GM13977 (cell line): ENCODE measurements at regions not wholly inside any gene's neighbourhood (a gene's known extent, or its start where the extent isn't known, plus 50 kb on each side); places are given as distances from the start of the nearest gene placed in this dataset.

Experiments used
- DNase-seq: peaks from one replicate; pipeline ENCODE4 v3.0.0; 2012; ENCODE audit warnings: low spot score
- in situ Hi-C: fragments of 300-500 bp; cut with MboI; formaldehyde crosslinking; loops from one replicate; pipeline ENCODE4 v1.12.0; 2022; ENCODE audit warnings: low sequenced_read_pairs, low pct_unique_long_range_greater_than_20kb, mixed read lengths, inconsistent platforms; ENCODE audit not compliant: unreplicated experiment
- TF ChIP-seq, protein P1 (sequence below): IDR thresholded peaks from 2 replicates; pipeline ENCODE4 v1.5.1; 2012; ENCODE audit warnings: mild to moderate bottlenecking, control low read depth; ENCODE audit not compliant: insufficient read depth; ENCODE audit errors: extremely low read depth, missing control alignments

DNA sequence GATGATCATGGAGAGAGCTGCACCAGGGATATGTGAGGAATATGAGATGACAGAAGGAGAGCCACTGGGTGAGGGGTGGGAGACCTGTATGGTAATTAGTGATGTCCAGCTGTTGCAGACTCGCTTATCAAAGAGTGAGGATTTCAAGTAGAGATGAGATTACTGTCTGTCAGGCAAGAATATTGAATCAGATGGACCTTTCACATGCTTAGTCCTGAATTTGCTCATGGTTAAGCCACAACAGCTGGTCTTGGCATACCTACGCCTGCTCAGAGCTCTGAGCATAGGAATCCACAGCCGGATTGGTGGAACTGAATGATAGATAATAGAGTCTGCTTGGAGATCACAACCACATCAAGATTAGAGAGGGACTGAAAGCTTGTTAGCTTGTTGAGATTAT lies 115.2 kb upstream of the ARHGAP5 start:
- DNase-seq = no peak
- in situ Hi-C loops = no loop called here
- TF ChIP-seq, protein P1, sequence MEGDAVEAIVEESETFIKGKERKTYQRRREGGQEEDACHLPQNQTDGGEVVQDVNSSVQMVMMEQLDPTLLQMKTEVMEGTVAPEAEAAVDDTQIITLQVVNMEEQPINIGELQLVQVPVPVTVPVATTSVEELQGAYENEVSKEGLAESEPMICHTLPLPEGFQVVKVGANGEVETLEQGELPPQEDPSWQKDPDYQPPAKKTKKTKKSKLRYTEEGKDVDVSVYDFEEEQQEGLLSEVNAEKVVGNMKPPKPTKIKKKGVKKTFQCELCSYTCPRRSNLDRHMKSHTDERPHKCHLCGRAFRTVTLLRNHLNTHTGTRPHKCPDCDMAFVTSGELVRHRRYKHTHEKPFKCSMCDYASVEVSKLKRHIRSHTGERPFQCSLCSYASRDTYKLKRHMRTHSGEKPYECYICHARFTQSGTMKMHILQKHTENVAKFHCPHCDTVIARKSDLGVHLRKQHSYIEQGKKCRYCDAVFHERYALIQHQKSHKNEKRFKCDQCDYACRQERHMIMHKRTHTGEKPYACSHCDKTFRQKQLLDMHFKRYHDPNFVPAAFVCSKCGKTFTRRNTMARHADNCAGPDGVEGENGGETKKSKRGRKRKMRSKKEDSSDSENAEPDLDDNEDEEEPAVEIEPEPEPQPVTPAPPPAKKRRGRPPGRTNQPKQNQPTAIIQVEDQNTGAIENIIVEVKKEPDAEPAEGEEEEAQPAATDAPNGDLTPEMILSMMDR = no peak

DNA sequence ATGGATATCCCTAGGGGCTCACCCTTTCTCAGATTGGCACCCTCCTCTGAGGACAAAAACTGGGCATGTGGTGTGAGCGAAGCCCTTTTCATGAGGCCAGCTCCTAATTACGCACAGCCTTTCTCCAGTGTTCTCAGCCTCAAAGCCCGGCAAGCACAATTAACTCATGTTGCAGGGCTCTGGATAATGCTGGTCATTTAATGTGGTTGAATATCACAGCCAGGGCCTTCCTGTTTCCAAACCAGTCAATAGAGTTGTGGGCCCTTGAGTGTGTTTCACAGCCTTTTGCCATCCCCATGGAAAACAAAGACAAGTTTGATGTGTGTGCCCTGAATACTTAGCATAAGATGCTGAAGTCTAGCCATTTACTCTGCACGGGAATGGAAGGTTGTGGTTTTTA lies 114.2 kb upstream of the ARHGAP5 start:
- DNase-seq = no peak
- TF ChIP-seq, protein P1 = no peak
- in situ Hi-C loops = no loop called here

DNA sequence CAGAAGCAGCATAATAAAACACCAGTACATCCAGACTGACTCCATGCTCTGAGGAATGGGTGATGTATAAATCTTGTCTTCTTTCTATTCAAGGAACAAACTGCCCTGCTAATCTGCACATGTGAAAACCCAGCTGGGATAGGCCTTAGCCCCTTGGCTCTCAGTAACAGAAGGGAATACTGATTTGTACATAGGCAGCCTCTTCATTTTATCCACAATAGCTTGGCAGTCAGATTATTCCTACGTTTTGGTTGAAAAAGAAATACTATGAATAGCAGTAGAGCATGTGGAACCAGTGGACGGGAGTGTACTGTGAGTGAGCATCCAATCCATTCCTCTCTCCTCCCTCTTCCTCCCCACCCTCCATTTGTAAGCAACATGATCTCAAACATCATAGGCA lies 113.5 kb upstream of the ARHGAP5 start:
- in situ Hi-C loops = no loop called here
- no peak for DNase-seq

DNA sequence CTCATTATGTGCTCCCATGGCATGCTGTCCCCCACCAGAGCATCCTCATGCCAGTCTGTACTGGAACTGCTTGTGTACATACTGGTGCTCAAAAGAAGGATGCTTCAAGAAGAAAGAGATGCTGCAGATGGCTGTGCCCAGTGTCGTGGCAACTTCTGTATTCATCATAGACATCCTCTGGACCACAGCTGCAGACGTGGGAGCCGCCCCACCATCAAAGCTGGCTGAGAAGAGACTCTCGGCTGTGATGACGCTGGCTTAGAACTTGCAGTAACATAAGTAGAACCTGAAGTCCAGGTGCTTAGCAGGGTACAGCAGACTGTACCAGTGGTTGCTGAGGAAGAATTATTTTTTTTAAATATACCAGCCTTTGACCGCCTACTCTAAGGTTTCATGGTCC lies 112.6 kb upstream of the ARHGAP5 start:
- no peak for DNase-seq
- in situ Hi-C loops = no loop called here
- TF ChIP-seq, protein P1 = no peak

More for the DNA sequence above, 113.5 kb upstream of the ARHGAP5 start:
- TF ChIP-seq, protein P1 = no peak

DNA sequence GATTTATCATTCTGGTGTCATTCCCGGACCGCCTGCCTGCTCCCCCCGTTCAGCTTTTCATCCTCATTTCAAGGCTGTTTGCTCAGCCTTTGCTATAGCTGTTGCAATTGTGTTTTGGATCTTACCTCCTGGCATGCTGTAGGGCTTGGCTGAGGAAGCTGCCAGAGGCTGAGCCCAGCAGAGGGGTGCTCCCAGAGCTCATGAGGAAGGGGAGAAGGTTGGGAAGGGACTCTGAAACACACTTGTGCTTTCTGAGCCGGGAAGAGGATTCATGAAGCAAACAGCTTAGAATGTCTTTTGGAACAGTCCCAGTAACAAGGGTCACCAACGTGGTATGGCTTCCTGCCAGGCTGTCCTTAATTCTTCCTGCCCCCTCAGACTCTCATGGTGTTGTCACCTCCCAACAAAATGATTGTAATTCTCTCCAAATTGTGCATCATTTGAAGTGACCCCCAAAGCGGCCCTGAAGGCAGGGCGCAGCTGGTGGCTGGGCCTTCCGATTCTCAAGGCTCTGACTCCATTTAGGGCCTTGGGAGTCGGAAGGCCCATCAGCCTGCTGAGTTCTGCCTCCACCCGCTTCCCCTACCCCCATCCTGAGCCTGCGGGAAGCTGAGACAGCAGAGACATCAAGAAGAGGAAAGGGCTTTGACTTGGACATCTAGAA lies 111.9 kb upstream of the ARHGAP5 start:
- TF ChIP-seq, protein P1 = no peak

DNA sequence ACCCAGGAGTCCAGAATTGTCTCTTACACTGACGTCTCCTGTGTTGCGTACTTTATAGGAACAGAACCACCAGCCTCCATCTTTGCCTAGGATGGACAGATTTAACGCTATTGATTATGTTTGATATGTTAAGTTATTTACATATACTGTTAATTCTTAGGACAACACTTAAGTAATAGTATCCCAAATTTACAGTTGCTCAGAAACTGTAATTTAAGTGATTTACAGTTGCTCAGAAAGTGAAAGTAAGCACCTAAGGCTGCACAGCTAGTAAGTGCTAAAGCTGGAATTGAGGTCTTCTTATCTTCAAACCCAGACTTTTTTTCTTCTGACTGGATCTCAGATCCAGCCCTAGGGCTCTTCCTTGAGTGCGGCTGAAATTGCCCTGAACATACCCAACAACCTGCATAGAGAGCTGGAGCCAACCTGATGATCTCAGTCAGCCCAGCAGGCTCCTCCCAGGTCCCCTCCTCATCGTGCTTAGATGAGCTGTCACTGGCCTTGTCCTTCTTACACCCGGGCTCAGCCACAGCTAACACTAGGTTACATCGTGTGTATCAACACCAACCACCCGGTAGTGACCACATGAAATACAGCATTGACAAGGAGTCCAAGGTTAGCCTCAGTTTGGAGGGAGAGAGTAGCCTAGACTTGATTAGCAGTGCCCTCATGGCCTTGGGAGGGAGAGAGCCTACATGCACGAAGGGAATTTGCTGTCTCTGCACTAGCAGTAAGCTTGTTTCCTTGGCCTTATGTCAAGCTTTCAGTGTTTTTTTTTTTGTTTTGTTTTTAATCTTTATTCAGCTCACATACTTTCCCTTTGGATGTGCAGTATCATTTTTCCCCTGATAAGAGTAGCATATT lies 111.1 kb upstream of the ARHGAP5 start:
- TF ChIP-seq, protein P1 = no peak
- in situ Hi-C loops = no loop called here
- no peak for DNase-seq

More for the DNA sequence above, 111.9 kb upstream of the ARHGAP5 start:
- in situ Hi-C loops = no loop called here
- DNase-seq = no peak
